Right cardiac atrium (tissue), 5 donors: ENCODE measurements at regions not wholly inside any gene's neighbourhood (a gene's known extent, or its start where the extent isn't known, plus 50 kb on each side); places are given as distances from the start of the nearest gene placed in this dataset.

Experiments
- ATAC-seq, 2 donors: fragments of 200-7000 bp; cut with Tn5 transposase; one replicate each; pipeline versions ENCODE4 v1.8.0 to v1.9.1; 2020; ENCODE audit warnings: moderate library complexity in 2 of 2, mild to moderate bottlenecking in 1 of 2
- DNase-seq, 3 donors: peaks; one replicate each; pipeline ENCODE4 v3.0.0-alpha.2; 2020
- H3K27ac ChIP-seq: one replicate; pipeline ENCODE4 v1.5.1; 2013; ENCODE audit warnings: mild to moderate bottlenecking, low read length, control low read depth, moderate library complexity
- H3K27me3 ChIP-seq: one replicate; pipeline ENCODE4 v1.6.1; 2013; ENCODE audit not compliant: control insufficient read depth, insufficient read depth
- H3K4me1 ChIP-seq: one replicate; pipeline ENCODE4 v1.6.1; 2013; ENCODE audit warnings: low read length; ENCODE audit not compliant: control insufficient read depth, insufficient read depth
- H3K4me3 ChIP-seq: one replicate; pipeline ENCODE4 v1.5.1; 2013; ENCODE audit warnings: low read length, control low read depth
- H3K9me3 ChIP-seq: one replicate; pipeline ENCODE4 v1.6.1; 2013; ENCODE audit warnings: low read length; ENCODE audit not compliant: control insufficient read depth
- WGBS: extraction: QIAGEN DNeasy Blood & Tissue Kit; methylation state at CpG from one replicate; pipeline ENCODE4 v1.1.7; 2013; 5-methylcytosine and 5-hydroxymethylcytosine counted together
- intact Hi-C, 4 donors: fragments of 100-400 bp; cut with DNase I; formaldehyde crosslinking; loops; one replicate each; pipeline versions ENCODE4 v1.11.0 to v1.14.0; 2022 to 2023
- donor health status: healthy with polysubstance abuse.
- donor health status: DM: no; HTN: yes; CAD: no.
- donor health status: DM: no; HTN: no; CAD: no.
- donor health status: DM: no; HTN: yes; CAD: no; lungs with severe emphysema.
- donor health status: DM: yes; HTN: yes; CAD: no.

DNA sequence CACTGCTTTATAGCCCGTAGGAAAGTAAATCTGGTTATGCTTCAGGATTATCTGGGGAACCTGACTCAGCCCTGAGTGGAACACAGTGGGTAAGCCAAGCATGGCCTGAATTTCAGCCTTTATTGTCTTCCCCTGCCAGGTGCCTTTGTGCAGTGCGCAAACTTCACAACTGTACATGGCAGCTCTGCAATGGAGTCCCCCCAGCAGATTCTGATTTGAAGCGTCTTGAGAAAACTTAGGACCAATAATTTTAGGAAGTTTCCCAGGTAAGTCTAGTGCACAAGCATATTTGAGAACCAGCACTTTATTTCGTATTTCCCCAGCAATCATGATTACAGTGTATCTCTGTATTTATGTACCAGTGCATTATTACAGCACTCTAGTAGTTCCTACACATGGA is 112.1 kb upstream of the ARL4C start:
- 92% methylated on average over 4 of the region's 4 CpGs for WGBS
- Histone ChIP-seq H3K27ac (no peak overlapping the region), H3K4me3 (no peak overlapping the region), H3K9me3 (no peaks in the 10 kb centered on the region), H3K4me1 (no peaks in the 10 kb centered on the region), H3K27me3 (no peaks in the 10 kb centered on the region)
- no peak for ATAC-seq
- no peak for DNase-seq
- intact Hi-C loops = no loop called here

DNA sequence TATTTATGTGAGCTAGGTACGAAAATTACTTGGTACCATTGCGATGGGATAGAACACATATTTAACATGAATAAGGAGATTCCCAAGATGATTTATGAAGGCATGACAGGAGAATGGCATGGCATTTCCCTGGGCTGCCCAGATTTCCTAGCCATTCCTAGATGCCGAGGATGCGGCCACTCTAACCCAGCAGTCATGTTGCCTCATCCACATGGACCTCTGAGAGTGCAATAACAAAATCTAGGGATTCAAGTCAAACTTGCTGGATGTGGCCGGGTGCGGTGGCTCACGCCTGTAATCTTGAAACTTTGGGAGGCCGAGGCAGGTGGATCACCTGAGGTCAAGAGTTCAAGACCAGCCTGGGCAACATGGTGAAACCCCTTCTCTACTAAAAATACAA is 110.8 kb upstream of the ARL4C start:
- DNase-seq (no peak), ATAC-seq (no peak)
- Histone ChIP-seq H3K9me3 (no peaks in the 10 kb centered on the region), H3K4me3 (no peak overlapping the region), H3K27me3 (no peaks in the 10 kb centered on the region), H3K27ac (no peak overlapping the region), H3K4me1 (no peaks in the 10 kb centered on the region)
- intact Hi-C loops = no loop called here
- 84% methylated on average over 8 of the region's 8 CpGs for WGBS

DNA sequence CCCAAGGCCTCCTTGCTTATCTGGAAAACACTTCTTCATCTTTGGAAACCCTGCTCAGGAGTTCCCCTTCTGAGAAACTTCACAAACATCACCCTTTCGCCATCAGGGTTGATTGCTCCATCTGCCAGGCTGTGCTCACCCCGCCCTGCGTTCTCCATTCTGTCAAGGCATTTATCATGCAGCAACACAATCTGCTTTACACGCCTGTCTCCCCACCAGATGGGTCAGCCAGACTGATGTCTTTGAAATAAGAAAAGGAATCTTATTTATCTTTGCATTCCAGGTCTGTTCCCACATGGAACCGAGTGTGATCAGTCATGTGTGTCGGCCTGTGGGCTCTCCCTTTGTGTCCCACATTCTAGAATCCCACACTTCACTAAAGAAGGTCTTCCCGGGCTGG is 110.0 kb upstream of the ARL4C start:
- intact Hi-C loops = no loop called here
- Histone ChIP-seq H3K4me1 (no peaks in the 10 kb centered on the region), H3K4me3 (no peak overlapping the region), H3K9me3 (no peaks in the 10 kb centered on the region), H3K27me3 (no peaks in the 10 kb centered on the region), H3K27ac (no peak overlapping the region)
- DNase-seq = no peak
- 81% methylated on average over 7 of the region's 7 CpGs for WGBS
- ATAC-seq = no peak

DNA sequence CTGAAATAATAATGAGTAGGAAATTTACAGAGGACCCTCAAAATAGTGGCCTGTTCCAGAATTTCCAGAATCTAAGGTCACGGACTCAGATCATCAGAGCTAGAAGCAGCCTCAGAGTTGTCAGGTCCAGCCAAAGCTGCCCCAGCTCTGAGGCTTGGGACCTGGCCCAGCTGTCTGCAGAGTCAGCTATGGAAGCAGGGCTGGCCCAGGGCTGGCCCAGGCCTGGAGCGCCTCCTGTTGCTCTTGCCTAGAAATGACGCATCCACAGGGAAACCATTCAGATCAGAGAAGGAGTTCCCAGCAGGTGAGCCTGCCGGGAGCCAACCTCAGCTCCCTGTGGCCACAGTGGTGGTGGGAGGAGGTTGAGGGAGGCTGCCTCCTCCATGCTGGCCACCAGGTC is 106.7 kb upstream of the ARL4C start:
- no peaks in the 10 kb centered on the region for H3K4me1 ChIP-seq
- no peak overlapping the region for H3K27ac ChIP-seq
- ATAC-seq (no peak), DNase-seq (no peak)
- no peak overlapping the region for H3K4me3 ChIP-seq
- intact Hi-C loops = no loop called here
- 91% methylated on average over 4 of the region's 4 CpGs for WGBS
- no peaks in the 10 kb centered on the region for H3K9me3 ChIP-seq
- H3K27me3 ChIP-seq = no peaks in the 10 kb centered on the region

DNA sequence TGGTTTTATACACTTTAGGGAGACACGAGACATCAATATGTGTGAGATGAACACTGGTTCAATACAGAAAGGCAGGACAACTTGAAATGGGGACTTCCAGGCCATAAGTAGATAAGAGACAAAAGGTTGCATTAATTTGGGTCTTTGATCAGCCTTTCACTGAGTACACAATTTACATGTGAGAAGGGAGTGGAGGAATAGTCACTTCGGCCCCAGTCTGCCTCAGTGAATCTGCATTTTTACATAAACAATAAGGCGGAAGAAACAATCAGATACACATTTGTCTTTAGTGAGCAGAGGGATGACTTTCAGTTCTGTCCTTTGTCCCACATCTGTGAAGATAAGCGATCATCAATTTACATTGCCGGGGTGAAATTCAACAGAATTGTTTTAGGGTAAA is 104.3 kb upstream of the ARL4C start:
- 77% methylated on average over 5 of the region's 5 CpGs for WGBS
- H3K4me3 ChIP-seq = no peak overlapping the region
- H3K9me3 ChIP-seq = no peaks in the 10 kb centered on the region
- ATAC-seq = no peak
- H3K4me1 ChIP-seq = no peaks in the 10 kb centered on the region
- intact Hi-C loops = no loop called here
- DNase-seq = no peak
- H3K27me3 ChIP-seq = no peaks in the 10 kb centered on the region
- H3K27ac ChIP-seq = no peak overlapping the region

DNA sequence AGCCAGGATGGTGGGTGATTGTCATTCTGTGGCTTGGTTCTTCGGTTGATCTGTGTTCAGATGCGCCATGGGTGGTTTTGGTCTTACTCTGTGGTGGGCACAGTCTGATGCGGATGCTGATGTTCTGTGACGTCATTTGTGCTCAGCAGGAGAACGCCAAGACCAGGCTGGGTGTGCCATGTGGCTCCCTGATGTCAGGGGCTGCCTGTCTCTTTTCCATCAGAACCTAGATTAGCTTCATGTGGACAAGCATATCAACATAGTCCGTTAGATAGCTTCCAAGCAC is 100.6 kb upstream of the ARL4C start:
- Histone ChIP-seq H3K4me1 (no peaks in the 10 kb centered on the region), H3K27ac (no peak overlapping the region), H3K9me3 (no peaks in the 10 kb centered on the region), H3K27me3 (no peaks in the 10 kb centered on the region), H3K4me3 (no peak overlapping the region)
- DNase-seq = no peak
- 79% methylated on average over 6 of the region's 6 CpGs for WGBS
- intact Hi-C loops = no loop called here
- ATAC-seq = no peak

DNA sequence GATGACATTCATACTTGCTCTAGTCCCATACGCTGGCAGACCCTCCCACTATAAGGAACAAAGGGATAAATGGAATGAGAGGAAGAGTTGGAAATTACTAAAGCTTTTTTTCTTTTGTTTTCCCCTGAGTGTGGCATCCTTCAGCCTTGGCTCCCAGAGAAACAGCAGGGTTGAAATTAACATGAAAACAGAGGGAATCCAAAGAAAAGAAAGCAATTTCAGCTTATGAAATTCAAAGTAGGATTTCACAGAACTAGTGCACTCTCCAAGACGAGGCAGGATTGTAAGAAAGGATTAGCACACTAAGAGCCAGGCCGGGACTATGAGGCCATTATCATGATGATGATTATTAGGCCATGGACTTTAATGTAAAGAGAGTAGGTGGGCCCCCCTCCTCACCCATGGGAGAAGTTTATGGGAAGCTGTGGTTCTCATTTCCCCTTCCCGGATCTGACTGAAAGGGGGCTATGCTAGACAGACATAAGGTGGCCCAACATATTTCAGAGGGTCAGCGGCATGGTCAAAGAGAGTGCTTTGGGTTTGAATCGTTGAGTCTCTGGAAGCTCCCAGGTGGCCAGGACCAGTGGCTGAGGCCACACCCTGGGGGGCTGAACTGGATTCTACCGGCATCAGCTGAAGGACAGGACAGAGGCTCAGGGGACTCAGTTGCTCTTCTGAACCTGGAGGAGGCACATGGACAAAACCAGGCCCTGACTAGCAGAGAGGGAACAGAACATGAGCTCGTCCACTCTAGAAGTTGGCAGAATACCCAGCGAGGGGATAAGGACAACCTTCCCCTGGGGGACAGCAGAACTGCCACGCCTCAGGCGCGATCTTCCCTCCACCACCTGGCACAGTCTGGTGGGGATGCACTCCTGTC is 100.1 kb upstream of the ARL4C start:
- no peak overlapping the region for H3K27ac ChIP-seq
- intact Hi-C loops = no loop called here

DNA sequence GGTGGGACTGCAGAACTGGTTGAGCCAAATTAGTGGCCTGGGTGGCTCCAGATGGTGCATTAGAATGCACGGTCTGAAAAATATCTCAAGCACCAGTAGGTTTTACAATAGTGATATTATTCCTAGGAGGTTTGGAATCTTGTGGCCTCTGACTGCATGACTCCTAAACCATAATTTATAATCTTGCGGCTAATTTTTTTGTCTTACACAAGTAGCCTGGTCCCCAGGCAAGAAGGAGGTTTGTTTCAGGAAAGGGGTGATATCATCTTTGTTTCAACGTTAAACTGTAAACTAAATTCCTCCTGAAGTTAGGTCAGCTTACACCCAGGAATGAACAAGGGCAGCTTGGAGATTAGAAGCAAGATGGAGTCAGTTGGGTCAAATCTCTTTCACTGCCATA is 98.9 kb upstream of the ARL4C start:
- Histone ChIP-seq H3K27me3 (no peaks in the 10 kb centered on the region), H3K4me3 (no peak overlapping the region), H3K9me3 (no peaks in the 10 kb centered on the region), H3K4me1 (no peaks in the 10 kb centered on the region), H3K27ac (no peak overlapping the region)
- 62% methylated on average over 3 of the region's 3 CpGs for WGBS
- DNase-seq (no peak), ATAC-seq (no peak)
- intact Hi-C loops = no loop called here

More for the DNA sequence above, 100.1 kb upstream of the ARL4C start:
- no peak for ATAC-seq
- no peak for DNase-seq
- no peaks in the 10 kb centered on the region for H3K27me3 ChIP-seq
- 58% methylated on average over 12 of the region's 12 CpGs for WGBS
- no peak overlapping the region for H3K4me3 ChIP-seq
- no peaks in the 10 kb centered on the region for H3K9me3 ChIP-seq
- H3K4me1 ChIP-seq = no peaks in the 10 kb centered on the region

DNA sequence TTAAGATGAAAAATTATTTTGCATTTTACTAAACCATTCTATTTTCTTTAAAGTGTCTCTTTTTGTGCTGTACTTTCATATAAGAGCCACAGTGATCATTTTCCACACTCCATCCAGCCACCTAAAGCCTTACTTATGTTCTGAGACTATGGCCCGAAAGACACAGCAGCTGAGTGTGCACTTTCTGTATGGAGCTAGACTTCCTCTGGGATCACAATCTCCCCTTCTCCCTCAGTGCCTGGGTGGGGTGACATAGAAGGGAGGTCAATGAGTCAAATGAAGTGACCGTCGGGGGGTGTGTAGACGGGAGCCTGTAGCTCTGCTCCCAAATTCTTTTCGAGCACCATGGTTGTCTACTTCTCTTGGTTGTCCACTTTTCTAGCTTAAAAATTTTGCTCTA is 97.8 kb upstream of the ARL4C start:
- H3K9me3 ChIP-seq = no peaks in the 10 kb centered on the region
- H3K4me3 ChIP-seq = no peak overlapping the region
- intact Hi-C loops = no loop called here
- H3K27me3 ChIP-seq = no peaks in the 10 kb centered on the region
- DNase-seq (no peak), ATAC-seq (no peak)
- no peaks in the 10 kb centered on the region for H3K4me1 ChIP-seq
- H3K27ac ChIP-seq = no peak overlapping the region
- 92% methylated on average over 5 of the region's 5 CpGs for WGBS

DNA sequence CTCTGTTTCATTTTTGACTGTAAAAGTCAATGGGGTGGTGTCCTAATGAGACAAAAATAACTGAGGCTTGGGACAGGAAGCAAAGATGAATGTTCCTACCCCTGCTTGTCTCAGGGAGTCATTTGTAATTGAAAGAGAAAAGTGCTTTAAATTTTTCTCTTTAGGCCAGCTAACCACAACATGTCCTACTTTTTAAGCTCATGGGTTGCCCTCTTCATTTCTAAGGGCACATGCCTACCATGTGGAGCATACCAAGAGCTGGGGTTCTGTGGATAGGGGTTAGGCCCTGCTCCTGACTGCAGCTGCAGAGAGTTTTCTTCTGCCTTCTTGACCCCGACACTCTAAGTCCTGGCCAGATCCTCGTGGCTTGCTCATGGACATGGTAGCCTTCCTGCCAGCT is 96.8 kb upstream of the ARL4C start:
- WGBS = 73% methylated on average over 2 of the region's 2 CpGs
- H3K4me3 ChIP-seq = no peak overlapping the region
- DNase-seq (no peak), ATAC-seq (no peak)
- intact Hi-C loops = no loop called here
- no peaks in the 10 kb centered on the region for H3K9me3 ChIP-seq
- H3K27ac ChIP-seq = no peak overlapping the region
- no peaks in the 10 kb centered on the region for H3K27me3 ChIP-seq
- H3K4me1 ChIP-seq = no peaks in the 10 kb centered on the region

DNA sequence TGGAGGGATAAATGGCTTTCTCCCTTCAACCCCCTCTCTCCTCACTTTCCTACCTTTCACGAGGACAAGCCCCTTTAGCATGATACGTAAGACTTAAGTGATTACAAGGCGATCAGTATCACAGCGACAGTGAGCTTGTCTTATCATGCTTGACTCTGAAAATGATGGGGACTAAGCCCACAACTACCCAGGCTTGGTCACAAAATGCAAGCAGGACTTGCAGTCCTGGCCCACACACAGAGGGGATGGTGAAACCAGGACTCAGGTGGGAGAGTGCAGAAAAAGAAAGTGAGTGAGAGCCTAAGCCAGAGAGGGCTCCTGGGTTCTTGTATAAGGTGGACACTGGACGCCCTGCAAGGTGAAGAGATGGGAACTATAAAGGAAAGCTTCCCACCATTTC is 95.7 kb upstream of the ARL4C start:
- Histone ChIP-seq H3K27me3 (no peaks in the 10 kb centered on the region), H3K4me3 (no peak overlapping the region), H3K27ac (no peak overlapping the region), H3K9me3 (no peaks in the 10 kb centered on the region), H3K4me1 (no peaks in the 10 kb centered on the region)
- intact Hi-C loops = no loop called here
- ATAC-seq (no peak), DNase-seq (no peak)
- 86% methylated on average over 5 of the region's 5 CpGs for WGBS

DNA sequence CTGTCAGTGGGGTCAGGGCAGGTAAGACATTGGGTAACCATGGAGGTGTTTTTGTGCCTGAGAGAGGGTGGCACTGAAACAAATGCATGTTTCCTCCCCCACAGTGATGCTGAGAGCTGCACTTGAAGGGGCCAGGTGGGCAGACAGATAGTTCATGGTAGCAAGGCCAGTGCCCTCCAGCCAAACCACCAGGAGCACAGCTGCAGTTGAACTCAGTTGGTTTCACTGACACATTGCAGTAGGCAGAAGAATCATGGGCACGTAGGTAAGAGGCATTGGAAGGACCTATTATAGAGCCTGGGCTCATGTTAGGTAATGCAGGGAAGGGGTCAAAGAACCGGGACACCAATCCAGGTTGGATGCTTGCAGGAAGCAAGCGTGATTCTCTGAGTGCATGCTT is 93.2 kb upstream of the ARL4C start:
- intact Hi-C loops = no loop called here
- WGBS = 86% methylated on average over 3 of the region's 3 CpGs
- DNase-seq (no peak), ATAC-seq (no peak)
- H3K9me3 ChIP-seq = no peaks in the 10 kb centered on the region
- no peaks in the 10 kb centered on the region for H3K27me3 ChIP-seq
- no peaks in the 10 kb centered on the region for H3K4me1 ChIP-seq
- no peak overlapping the region for H3K27ac ChIP-seq
- H3K4me3 ChIP-seq = no peak overlapping the region
